ENCODE measurements at regions not wholly inside any gene's neighbourhood (a gene's known extent, or its start where the extent isn't known, plus 50 kb on each side); places are given as distances from the start of the nearest gene placed in this dataset.

DNA sequence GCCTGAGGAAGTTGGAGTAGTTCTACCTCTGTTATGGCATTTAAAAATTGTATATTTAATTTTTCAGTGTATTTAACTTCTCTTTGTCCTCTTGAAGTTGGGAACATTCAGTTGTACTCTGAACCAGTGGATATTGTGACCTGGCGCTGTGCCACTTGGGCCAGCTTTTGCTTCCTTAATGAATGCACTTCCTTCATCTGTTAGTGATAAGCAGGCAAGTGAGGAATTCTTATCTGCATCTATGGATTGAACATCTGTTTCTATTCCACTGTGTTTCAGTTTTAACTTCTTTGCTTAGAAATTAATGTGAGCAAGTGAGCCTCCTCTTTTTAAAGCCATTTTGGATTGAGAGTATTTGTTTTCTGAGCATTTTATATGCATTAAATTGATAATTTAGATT is 128.3 kb downstream of the UCHL1 start:
- H3K27ac Mint-ChIP-seq = no peak overlapping the region
- Histone ChIP-seq H3K9me3 (ENCODE audit: control extremely low read depth in 1 of 3, control insufficient read depth in 2 of 3, insufficient read depth in 1 of 3, low read length in 2 of 3) (no peaks in the 10 kb centered on the region), H4K20me1 (ENCODE audit: control insufficient read depth, insufficient read depth, low read length, poor library complexity, severe bottlenecking) (no peaks in the 10 kb centered on the region), H3K4me3 (ENCODE audit: control extremely low read depth in 1 of 5, extremely low read depth in 1 of 5, insufficient read depth in 1 of 5, low read depth in 2 of 5, low read length in 4 of 5) (no peak overlapping the region), H3K4me2 (replicated peaks; ENCODE audit: low read depth, low read length, poor library complexity, severe bottlenecking) (no peak overlapping the region), H2AFZ (ENCODE audit: insufficient read depth, low read depth, low read length, poor library complexity, severe bottlenecking) (no peak overlapping the region), H3K79me2 (ENCODE audit: control insufficient read depth, insufficient read depth, low read length) (no peaks in the 10 kb centered on the region), H3K4me1 (ENCODE audit: control insufficient read depth in 2 of 2, insufficient read depth in 2 of 2, low read length in 2 of 2) (no peaks in the 10 kb centered on the region), H3K27ac (ENCODE audit: low read length in 2 of 2) (no peak overlapping the region), H3K27me3 (replicated peaks in 1 of 4; ENCODE audit: control extremely low read depth in 1 of 4, control insufficient read depth in 3 of 4, insufficient read depth in 4 of 4, low read length in 3 of 4) (no peaks in the 10 kb centered on the region), H3K9ac (ENCODE audit: low read length) (no peak overlapping the region), H3K36me3 (replicated peaks in 1 of 2; ENCODE audit: control extremely low read depth in 1 of 2, control insufficient read depth in 1 of 2, extremely low read depth in 1 of 2, insufficient read depth in 2 of 2, low read length in 1 of 2) (no peaks in the 10 kb centered on the region)
- no peak overlapping the region for H3K4me3 Mint-ChIP-seq
- no peaks in the 10 kb centered on the region for H3K9me3 Mint-ChIP-seq (ENCODE audit: insufficient read depth)
- 29% methylated on average over 1 of the region's 1 CpG for WGBS (ENCODE audit: insufficient coverage)
- intact Hi-C loops (cut with micrococcal nuclease) = no loop called here
- H3K4me1 Mint-ChIP-seq = no peaks in the 10 kb centered on the region
- ChIA-PET CTCF (no interaction called here), POLR2A (no interaction called here)
- ATAC-seq (ENCODE audit: low read depth) (no peak), DNase-seq (no peak)
- no peaks in the 10 kb centered on the region for H3K27me3 Mint-ChIP-seq
- TF ChIP-seq EZH2 (IDR thresholded peaks at IDR 0.05; ENCODE audit: borderline replicate concordance, insufficient read depth, low read depth, low read length, poor library complexity, severe bottlenecking) = no peak
- TF ChIP-seq, protein P1, sequence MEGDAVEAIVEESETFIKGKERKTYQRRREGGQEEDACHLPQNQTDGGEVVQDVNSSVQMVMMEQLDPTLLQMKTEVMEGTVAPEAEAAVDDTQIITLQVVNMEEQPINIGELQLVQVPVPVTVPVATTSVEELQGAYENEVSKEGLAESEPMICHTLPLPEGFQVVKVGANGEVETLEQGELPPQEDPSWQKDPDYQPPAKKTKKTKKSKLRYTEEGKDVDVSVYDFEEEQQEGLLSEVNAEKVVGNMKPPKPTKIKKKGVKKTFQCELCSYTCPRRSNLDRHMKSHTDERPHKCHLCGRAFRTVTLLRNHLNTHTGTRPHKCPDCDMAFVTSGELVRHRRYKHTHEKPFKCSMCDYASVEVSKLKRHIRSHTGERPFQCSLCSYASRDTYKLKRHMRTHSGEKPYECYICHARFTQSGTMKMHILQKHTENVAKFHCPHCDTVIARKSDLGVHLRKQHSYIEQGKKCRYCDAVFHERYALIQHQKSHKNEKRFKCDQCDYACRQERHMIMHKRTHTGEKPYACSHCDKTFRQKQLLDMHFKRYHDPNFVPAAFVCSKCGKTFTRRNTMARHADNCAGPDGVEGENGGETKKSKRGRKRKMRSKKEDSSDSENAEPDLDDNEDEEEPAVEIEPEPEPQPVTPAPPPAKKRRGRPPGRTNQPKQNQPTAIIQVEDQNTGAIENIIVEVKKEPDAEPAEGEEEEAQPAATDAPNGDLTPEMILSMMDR (IDR thresholded peaks at IDR 0.05) = no peak

DNA sequence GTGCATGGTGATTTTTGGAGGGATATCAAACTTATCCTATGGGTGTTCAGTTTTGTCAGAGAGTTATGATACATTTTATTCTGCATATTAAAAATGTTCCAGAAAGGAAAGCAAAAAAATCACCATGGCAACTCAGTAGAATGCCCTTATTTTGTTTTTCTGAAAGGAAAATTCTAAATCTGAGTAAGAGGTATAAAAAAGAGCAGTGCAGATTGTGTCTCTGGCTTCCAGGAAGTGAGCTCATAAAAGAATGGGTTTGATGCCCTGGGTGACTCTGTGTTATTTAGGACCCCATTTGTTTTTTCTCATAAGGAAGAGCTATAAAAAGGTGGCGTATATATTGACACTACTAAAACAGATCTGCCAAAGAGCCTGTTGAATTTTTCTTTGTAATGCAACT is 128.8 kb downstream of the UCHL1 start:
- H3K27me3 ChIP-seq (replicated peaks in 1 of 4; ENCODE audit: control extremely low read depth in 1 of 4, control insufficient read depth in 3 of 4, insufficient read depth in 4 of 4, low read length in 3 of 4) = no peaks in the 10 kb centered on the region
- DNase-seq = no peak
- ChIA-PET POLR2A (no interaction called here), CTCF (no interaction called here)
- H3K36me3 ChIP-seq (replicated peaks in 1 of 2; ENCODE audit: control extremely low read depth in 1 of 2, control insufficient read depth in 1 of 2, extremely low read depth in 1 of 2, insufficient read depth in 2 of 2, low read length in 1 of 2) = no peaks in the 10 kb centered on the region
- ATAC-seq (ENCODE audit: low read depth) = no peak
- Mint-ChIP-seq H3K4me1 (no peaks in the 10 kb centered on the region), H3K4me3 (no peak overlapping the region), H3K9me3 (ENCODE audit: insufficient read depth) (no peaks in the 10 kb centered on the region), H3K27me3 (no peaks in the 10 kb centered on the region), H3K27ac (no peak overlapping the region)
- TF ChIP-seq, protein P1 (IDR thresholded peaks at IDR 0.05) = no peak
- no peak for TF ChIP-seq EZH2 (IDR thresholded peaks at IDR 0.05; ENCODE audit: borderline replicate concordance, insufficient read depth, low read depth, low read length, poor library complexity, severe bottlenecking)
- no peak overlapping the region for H3K4me2 ChIP-seq (replicated peaks; ENCODE audit: low read depth, low read length, poor library complexity, severe bottlenecking)
- no peak overlapping the region for H3K27ac ChIP-seq (ENCODE audit: low read length in 2 of 2)
- no peak overlapping the region for H2AFZ ChIP-seq (ENCODE audit: insufficient read depth, low read depth, low read length, poor library complexity, severe bottlenecking)
- no peaks in the 10 kb centered on the region for H4K20me1 ChIP-seq (ENCODE audit: control insufficient read depth, insufficient read depth, low read length, poor library complexity, severe bottlenecking)
- no peaks in the 10 kb centered on the region for H3K79me2 ChIP-seq (ENCODE audit: control insufficient read depth, insufficient read depth, low read length)
- intact Hi-C loops (cut with micrococcal nuclease) = no loop called here
- H3K4me3 ChIP-seq (ENCODE audit: control extremely low read depth in 1 of 5, extremely low read depth in 1 of 5, insufficient read depth in 1 of 5, low read depth in 2 of 5, low read length in 4 of 5) = no peak overlapping the region
- no peak overlapping the region for H3K9ac ChIP-seq (ENCODE audit: low read length)
- no peaks in the 10 kb centered on the region for H3K9me3 ChIP-seq (ENCODE audit: control extremely low read depth in 1 of 3, control insufficient read depth in 2 of 3, insufficient read depth in 1 of 3, low read length in 2 of 3)
- H3K4me1 ChIP-seq (ENCODE audit: control insufficient read depth in 2 of 2, insufficient read depth in 2 of 2, low read length in 2 of 2) = no peaks in the 10 kb centered on the region
- no CpG with 5 or more reads among the region's 1 CpG for WGBS (ENCODE audit: insufficient coverage)

Measured in B cell (primary cell).